Endothelial cell of umbilical vein (primary cell): ENCODE measurements at regions not wholly inside any gene's neighbourhood (a gene's known extent, or its start where the extent isn't known, plus 50 kb on each side); places are given as distances from the start of the nearest gene placed in this dataset.

ENCODE experiments used
- EZH2 ChIP-seq: IDR thresholded peaks from 2 replicates; pipeline ENCODE4 v1.6.1; 2012; ENCODE audit warnings: borderline replicate concordance, low read depth, mild to moderate bottlenecking, moderate library complexity, low read length, inconsistent platforms; ENCODE audit not compliant: severe bottlenecking
- FOS ChIP-seq: IDR thresholded peaks from 2 replicates; pipeline ENCODE4 v1.6.1; 2011; ENCODE audit warnings: mild to moderate bottlenecking, low read length, moderate library complexity, borderline replicate concordance; ENCODE audit not compliant: insufficient read depth
- GATA2 ChIP-seq: IDR thresholded peaks from 2 replicates; pipeline ENCODE4 v1.7.0; 2011; ENCODE audit warnings: low read depth, mild to moderate bottlenecking, moderate library complexity, mixed read lengths, low read length; ENCODE audit not compliant: insufficient read length, insufficient read depth
- JUN ChIP-seq: IDR thresholded peaks from 2 replicates; pipeline ENCODE4 v1.6.1; 2011; ENCODE audit warnings: borderline replicate concordance, low read depth; ENCODE audit not compliant: insufficient read length, insufficient read depth
- MYC ChIP-seq: IDR thresholded peaks from one replicate; pipeline ENCODE4 v1.6.1; 2011; ENCODE audit warnings: mild to moderate bottlenecking, low read depth, low read length
- POLR2A ChIP-seq: IDR thresholded peaks from 2 replicates; pipeline ENCODE4 v1.6.1; 2012; ENCODE audit warnings: low read depth, mild to moderate bottlenecking, control low read depth, low read length
- POLR2AphosphoS5 ChIP-seq: IDR thresholded peaks from 2 replicates; pipeline ENCODE4 v1.6.1; 2012; ENCODE audit warnings: low read depth, mild to moderate bottlenecking, control low read depth, low read length, moderate library complexity; ENCODE audit not compliant: insufficient read depth
- TF ChIP-seq, protein P1 (sequence below), 2 donors: IDR thresholded peaks; 1 replicate in 1 of 2; 2 replicates in 1 of 2; pipeline ENCODE4 v1.5.1; 2011; ENCODE audit warnings: low read length in 2 of 2, mild to moderate bottlenecking in 2 of 2, moderate library complexity in 2 of 2, control low read depth in 1 of 2, inconsistent platforms in 1 of 2, low read depth in 1 of 2; ENCODE audit not compliant: insufficient read depth in 1 of 2; ENCODE audit errors: extremely low read depth in 1 of 2
- TF ChIP-seq, protein P2 (sequence below): IDR thresholded peaks from 2 replicates; pipeline ENCODE4 v1.6.1; 2011; ENCODE audit not compliant: insufficient read depth, insufficient read length

DNA sequence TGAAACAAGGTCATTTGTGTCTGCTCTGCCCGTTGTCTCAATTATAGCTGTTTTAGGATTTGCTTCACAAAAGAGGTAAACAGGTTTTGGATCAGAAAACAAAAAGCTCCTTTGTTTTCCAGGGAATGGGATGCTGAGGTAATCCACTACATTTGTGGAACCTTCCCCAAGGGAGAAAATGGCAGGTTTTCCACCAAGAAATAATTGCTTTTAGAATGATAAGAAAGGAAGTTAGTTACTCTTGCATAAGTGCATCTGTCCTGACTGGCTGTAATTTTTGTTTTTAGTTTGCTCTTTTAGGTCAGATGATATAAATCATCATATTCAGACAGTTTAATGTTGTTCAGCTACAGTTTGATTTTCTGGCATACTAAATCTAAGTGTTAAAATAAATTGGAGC is 198.5 kb upstream of the COL8A1 start:
- TF ChIP-seq, protein P1, sequence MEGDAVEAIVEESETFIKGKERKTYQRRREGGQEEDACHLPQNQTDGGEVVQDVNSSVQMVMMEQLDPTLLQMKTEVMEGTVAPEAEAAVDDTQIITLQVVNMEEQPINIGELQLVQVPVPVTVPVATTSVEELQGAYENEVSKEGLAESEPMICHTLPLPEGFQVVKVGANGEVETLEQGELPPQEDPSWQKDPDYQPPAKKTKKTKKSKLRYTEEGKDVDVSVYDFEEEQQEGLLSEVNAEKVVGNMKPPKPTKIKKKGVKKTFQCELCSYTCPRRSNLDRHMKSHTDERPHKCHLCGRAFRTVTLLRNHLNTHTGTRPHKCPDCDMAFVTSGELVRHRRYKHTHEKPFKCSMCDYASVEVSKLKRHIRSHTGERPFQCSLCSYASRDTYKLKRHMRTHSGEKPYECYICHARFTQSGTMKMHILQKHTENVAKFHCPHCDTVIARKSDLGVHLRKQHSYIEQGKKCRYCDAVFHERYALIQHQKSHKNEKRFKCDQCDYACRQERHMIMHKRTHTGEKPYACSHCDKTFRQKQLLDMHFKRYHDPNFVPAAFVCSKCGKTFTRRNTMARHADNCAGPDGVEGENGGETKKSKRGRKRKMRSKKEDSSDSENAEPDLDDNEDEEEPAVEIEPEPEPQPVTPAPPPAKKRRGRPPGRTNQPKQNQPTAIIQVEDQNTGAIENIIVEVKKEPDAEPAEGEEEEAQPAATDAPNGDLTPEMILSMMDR (IDR thresholded peaks at IDR 0.05; ENCODE audit: extremely low read depth in 1 of 2, insufficient read depth in 1 of 2, low read depth in 1 of 2, low read length in 2 of 2), result no peak
- TF ChIP-seq POLR2A, result no peak
- no peak for TF ChIP-seq EZH2
- no peak for TF ChIP-seq FOS
- TF ChIP-seq, protein P2, sequence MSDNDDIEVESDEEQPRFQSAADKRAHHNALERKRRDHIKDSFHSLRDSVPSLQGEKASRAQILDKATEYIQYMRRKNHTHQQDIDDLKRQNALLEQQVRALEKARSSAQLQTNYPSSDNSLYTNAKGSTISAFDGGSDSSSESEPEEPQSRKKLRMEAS, result no peak
- no peak for TF ChIP-seq POLR2AphosphoS5
- no peak for TF ChIP-seq MYC
- no peak for TF ChIP-seq JUN
- TF ChIP-seq GATA2, result no peak
